ENCODE measurements at regions not wholly inside any gene's neighbourhood (a gene's known extent, or its start where the extent isn't known, plus 50 kb on each side); places are given as distances from the start of the nearest gene placed in this dataset.

DNA sequence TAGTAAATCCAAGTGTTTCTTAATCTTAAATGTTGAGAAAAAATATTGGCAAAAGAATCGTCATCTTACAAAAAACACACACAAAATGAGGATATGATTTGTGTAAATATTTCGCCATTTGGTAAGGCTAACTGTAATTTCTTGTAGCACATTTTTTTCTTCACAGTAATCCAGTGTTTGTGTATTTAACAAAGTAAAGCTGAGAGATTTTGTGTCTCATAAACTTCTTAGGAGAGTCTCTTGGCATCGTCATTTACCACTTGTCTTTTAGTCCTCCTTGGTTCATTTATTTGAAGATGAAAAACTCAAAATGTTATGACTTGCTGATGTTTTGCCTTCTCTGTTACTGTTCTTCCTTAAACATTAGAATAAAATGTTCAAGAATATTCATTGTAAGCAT, 326.7 kb upstream of the PITX2 start:
- TF ChIP-seq, protein P1, sequence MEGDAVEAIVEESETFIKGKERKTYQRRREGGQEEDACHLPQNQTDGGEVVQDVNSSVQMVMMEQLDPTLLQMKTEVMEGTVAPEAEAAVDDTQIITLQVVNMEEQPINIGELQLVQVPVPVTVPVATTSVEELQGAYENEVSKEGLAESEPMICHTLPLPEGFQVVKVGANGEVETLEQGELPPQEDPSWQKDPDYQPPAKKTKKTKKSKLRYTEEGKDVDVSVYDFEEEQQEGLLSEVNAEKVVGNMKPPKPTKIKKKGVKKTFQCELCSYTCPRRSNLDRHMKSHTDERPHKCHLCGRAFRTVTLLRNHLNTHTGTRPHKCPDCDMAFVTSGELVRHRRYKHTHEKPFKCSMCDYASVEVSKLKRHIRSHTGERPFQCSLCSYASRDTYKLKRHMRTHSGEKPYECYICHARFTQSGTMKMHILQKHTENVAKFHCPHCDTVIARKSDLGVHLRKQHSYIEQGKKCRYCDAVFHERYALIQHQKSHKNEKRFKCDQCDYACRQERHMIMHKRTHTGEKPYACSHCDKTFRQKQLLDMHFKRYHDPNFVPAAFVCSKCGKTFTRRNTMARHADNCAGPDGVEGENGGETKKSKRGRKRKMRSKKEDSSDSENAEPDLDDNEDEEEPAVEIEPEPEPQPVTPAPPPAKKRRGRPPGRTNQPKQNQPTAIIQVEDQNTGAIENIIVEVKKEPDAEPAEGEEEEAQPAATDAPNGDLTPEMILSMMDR (IDR thresholded peaks at IDR 0.05): no peak
- no peak for TF ChIP-seq POLR2A (IDR thresholded peaks at IDR 0.05)
